T-cell (primary cell): ENCODE measurements at regions not wholly inside any gene's neighbourhood (a gene's known extent, or its start where the extent isn't known, plus 50 kb on each side); places are given as distances from the start of the nearest gene placed in this dataset.

ENCODE experiments used
- ATAC-seq, 4 experiments: fragments of 200-7000 bp in 3 of 4; fragments of 150-1000 bp in 1 of 4; cut with Tn5 transposase; replicated peaks in 1 of 4; 1 replicate in 3 of 4; 2 replicates in 1 of 4; pipeline ENCODE4 v1.10.0; 2021; ENCODE audit warnings: moderate library complexity in 3 of 4, mild to moderate bottlenecking in 2 of 4, moderate number of reproducible peaks in 1 of 4
- CTCF ChIA-PET, 2 donors: fragments of 300-600 bp; sonication (Branson Sonifier 250); formaldehyde crosslinking; loops; one replicate each; lab custom pipeline; 2022; ENCODE audit warnings: antibody characterized with exemption in 2 of 2; lab: Charles Lee
- POLR2A ChIA-PET, 2 donors: fragments of 300-600 bp; sonication (Branson Sonifier 250); formaldehyde crosslinking; loops; one replicate each; lab custom pipeline; 2022; ENCODE audit warnings: antibody characterized with exemption in 2 of 2; lab: Charles Lee
- DNase-seq, 35 experiments: peaks; one replicate each; pipeline versions ENCODE4 v3.0.0 to v3.0.0-alpha.2; 2013 to 2023
- H3K27ac ChIP-seq: one replicate; pipeline ENCODE4 v1.5.1; 2013; ENCODE audit warnings: low read length
- H3K27me3 ChIP-seq, 2 experiments: replicated peaks in 1 of 2; 1 replicate in 1 of 2; 2 replicates in 1 of 2; pipeline versions ENCODE4 v1.6.1 to v1.7.0; 2013; ENCODE audit warnings: low read length in 1 of 2, mixed read lengths in 1 of 2; ENCODE audit not compliant: control insufficient read depth in 2 of 2, insufficient read depth in 2 of 2; ENCODE audit errors: extremely low read depth in 1 of 2
- H3K36me3 ChIP-seq, 2 donors: 1 replicate in 1 of 2; 2 replicates in 1 of 2; pipeline versions ENCODE4 v1.6.1 to v1.7.0; 2013; ENCODE audit warnings: low read length in 1 of 2; ENCODE audit not compliant: control insufficient read depth in 2 of 2, insufficient read depth in 1 of 2; ENCODE audit errors: extremely low read depth in 1 of 2
- H3K4me1 ChIP-seq, 2 experiments: 1 replicate in 1 of 2; 2 replicates in 1 of 2; pipeline versions ENCODE4 v1.6.1 to v1.7.0; 2013; ENCODE audit warnings: low read length in 2 of 2, mixed read lengths in 1 of 2; ENCODE audit not compliant: insufficient read depth in 2 of 2, control insufficient read depth in 1 of 2; ENCODE audit errors: extremely low read depth in 1 of 2
- H3K4me3 ChIP-seq, 2 donors: 1 replicate in 1 of 2; 2 replicates in 1 of 2; pipeline versions ENCODE4 v1.5.1 to v1.7.0; 2013; ENCODE audit warnings: mild to moderate bottlenecking in 2 of 2, low read length in 1 of 2, moderate library complexity in 1 of 2; ENCODE audit not compliant: control insufficient read depth in 1 of 2; ENCODE audit errors: extremely low read depth in 1 of 2
- H3K9me3 ChIP-seq: 2 replicates; pipeline ENCODE4 v1.7.0; 2013
- H3K27ac Mint-ChIP-seq, 2 donors: one replicate each; pipeline ENCODE4 v1.8.0; 2020 to 2021; ENCODE audit warnings: mild to moderate bottlenecking in 2 of 2, mixed read lengths in 2 of 2
- H3K27me3 Mint-ChIP-seq, 2 donors: one replicate each; pipeline ENCODE4 v1.8.0; 2021 to 2022; ENCODE audit warnings: mixed read lengths in 2 of 2
- H3K36me3 Mint-ChIP-seq: one replicate; pipeline ENCODE4 v1.8.0; 2021; ENCODE audit warnings: mixed read lengths
- H3K4me1 Mint-ChIP-seq, 3 donors: one replicate each; pipeline ENCODE4 v1.8.0; 2020 to 2022; ENCODE audit warnings: mixed read lengths in 3 of 3, mild to moderate bottlenecking in 1 of 3
- H3K4me3 Mint-ChIP-seq, 3 donors: one replicate each; pipeline ENCODE4 v1.8.0; 2020 to 2022; ENCODE audit warnings: mild to moderate bottlenecking in 3 of 3, mixed read lengths in 3 of 3, moderate library complexity in 3 of 3
- H3K9me3 Mint-ChIP-seq, 3 donors: one replicate each; pipeline ENCODE4 v1.8.0; 2020 to 2022; ENCODE audit warnings: mixed read lengths in 3 of 3
- WGBS: methylation state at CpG from one replicate; pipeline ENCODE4 v1.1.5; 2013; ENCODE audit warnings: missing lambda C conversion rate; ENCODE audit not compliant: insufficient coverage; 5-methylcytosine and 5-hydroxymethylcytosine counted together

- WGBS, result no CpG with 5 or more reads among the region's 1 CpG
- peaks cover 2% of the 10 kb centered on the region in 2 experiments for H3K27me3 ChIP-seq
- Mint-ChIP-seq H3K27me3 (peaks cover 3 to 12% of the 10 kb centered on the region in 2 donors), H3K4me1 (no peaks in the 10 kb centered on the region), H3K4me3 (no peak overlapping the region), H3K36me3 (no peaks in the 10 kb centered on the region), H3K9me3 (no peaks in the 10 kb centered on the region), H3K27ac (no peak overlapping the region)
- DNase-seq (no peak), ATAC-seq (no peak)
- H3K9me3 ChIP-seq, result no peaks in the 10 kb centered on the region
- H3K27ac ChIP-seq, result no peak overlapping the region
- H3K4me3 ChIP-seq, result no peak overlapping the region
- CTCF ChIA-PET, result no interaction called here
- POLR2A ChIA-PET, result no interaction called here
- H3K4me1 ChIP-seq, result no peaks in the 10 kb centered on the region
- no peaks in the 10 kb centered on the region for H3K36me3 ChIP-seq
These were observed 118.8 kb upstream of the MYO3A start for GRCh38 chr10:25815236-25815635.

GRCh38 chr10:25815999-25816768, 117.8 kb upstream of the MYO3A start:
- Histone ChIP-seq H3K27ac (no peak overlapping the region), H3K27me3 (peaks cover 0 to 2% of the 10 kb centered on the region in 2 experiments), H3K36me3 (no peaks in the 10 kb centered on the region), H3K4me3 (no peak overlapping the region), H3K4me1 (no peaks in the 10 kb centered on the region), H3K9me3 (no peaks in the 10 kb centered on the region)
- ATAC-seq, result no peak
- WGBS, result 93% methylated on average over 3 of the region's 8 CpGs
- ChIA-PET POLR2A (no interaction called here), CTCF (no interaction called here)
- H3K4me3 Mint-ChIP-seq, result no peak overlapping the region
- no peak overlapping the region for H3K27ac Mint-ChIP-seq
- H3K9me3 Mint-ChIP-seq, result peaks cover 0 to 4% (median 0%) of the 10 kb centered on the region in 3 donors
- H3K27me3 Mint-ChIP-seq, result peaks cover 3 to 16% of the 10 kb centered on the region in 2 donors
- H3K36me3 Mint-ChIP-seq, result no peaks in the 10 kb centered on the region
- peaks cover 4 to 8% (median 5%) of the 10 kb centered on the region in 3 donors for H3K4me1 Mint-ChIP-seq
- DNase-seq, result no peak

GRCh38 chr10:25817200-25817599, 116.8 kb upstream of the MYO3A start:
- Mint-ChIP-seq H3K36me3 (no peaks in the 10 kb centered on the region), H3K9me3 (peaks cover 0 to 4% (median 0%) of the 10 kb centered on the region in 3 donors), H3K27me3 (peaks cover 3 to 16% of the 10 kb centered on the region in 2 donors), H3K4me3 (no peak overlapping the region), H3K4me1 (peaks cover 5 to 8% (median 7%) of the 10 kb centered on the region in 3 donors), H3K27ac (no peak overlapping the region)
- WGBS, result 86% methylated on average over 1 of the region's 1 CpG
- ChIA-PET POLR2A (no interaction called here), CTCF (no interaction called here)
- ATAC-seq (no peak), DNase-seq (no peak)
- no peaks in the 10 kb centered on the region for H3K4me1 ChIP-seq
- H3K9me3 ChIP-seq, result no peaks in the 10 kb centered on the region
- H3K4me3 ChIP-seq, result no peak overlapping the region
- no peak overlapping the region for H3K27ac ChIP-seq
- no peaks in the 10 kb centered on the region for H3K36me3 ChIP-seq
- H3K27me3 ChIP-seq, result peaks cover 0 to 2% of the 10 kb centered on the region in 2 experiments

GRCh38 chr10:25818751-25819150, 115.3 kb upstream of the MYO3A start:
- Mint-ChIP-seq H3K27ac (no peak overlapping the region), H3K27me3 (peaks cover 3 to 16% of the 10 kb centered on the region in 2 donors), H3K4me1 (peaks cover 5 to 8% (median 7%) of the 10 kb centered on the region in 3 donors), H3K4me3 (no peak overlapping the region), H3K9me3 (peaks cover 0 to 4% (median 0%) of the 10 kb centered on the region in 3 donors), H3K36me3 (no peaks in the 10 kb centered on the region)
- no peaks in the 10 kb centered on the region for H3K36me3 ChIP-seq
- ChIA-PET CTCF (no interaction called here), POLR2A (no interaction called here)
- WGBS, result 66% methylated on average over 8 of the region's 9 CpGs
- DNase-seq (no peak), ATAC-seq (no peak)
- no peak overlapping the region for H3K27ac ChIP-seq
- H3K4me1 ChIP-seq, result no peaks in the 10 kb centered on the region
- H3K27me3 ChIP-seq, result peaks cover 0 to 2% of the 10 kb centered on the region in 2 experiments
- H3K4me3 ChIP-seq, result no peak overlapping the region
- no peaks in the 10 kb centered on the region for H3K9me3 ChIP-seq

GRCh38 chr10:25820472-25820871, 113.6 kb upstream of the MYO3A start:
- Mint-ChIP-seq H3K4me3 (peak overlapping the region; percentile 57 to 76 (median 66)), H3K4me1 (peaks cover 5 to 8% (median 7%) of the 10 kb centered on the region in 3 donors), H3K9me3 (peaks cover 0 to 4% (median 0%) of the 10 kb centered on the region in 3 donors), H3K36me3 (no peaks in the 10 kb centered on the region), H3K27ac (no peak overlapping the region), H3K27me3 (peaks cover 3 to 16% of the 10 kb centered on the region in 2 donors)
- no peak for DNase-seq
- ATAC-seq, result no peak
- CTCF ChIA-PET, result interaction anchor here in 1 of 2 donors (1.0 kb wide), 1 partner anchor 148 kb away, joined by 3 read pairs; no protein-coding TSS in a partner anchor
- H3K27ac ChIP-seq, result no peak overlapping the region
- H3K9me3 ChIP-seq, result no peaks in the 10 kb centered on the region
- H3K4me1 ChIP-seq, result no peaks in the 10 kb centered on the region
- POLR2A ChIA-PET, result interaction anchor here in 1 of 2 donors (1.5 kb wide), 1 partner anchor 13 kb away, joined by 3 read pairs; no protein-coding TSS in a partner anchor
- no CpG with 5 or more reads among the region's 2 CpGs for WGBS
- H3K36me3 ChIP-seq, result no peaks in the 10 kb centered on the region
- H3K4me3 ChIP-seq, result no peak overlapping the region
- peaks cover 0 to 2% of the 10 kb centered on the region in 2 experiments for H3K27me3 ChIP-seq

GRCh38 chr10:25820874-25821273, 113.2 kb upstream of the MYO3A start:
- Mint-ChIP-seq H3K27ac (no peak overlapping the region), H3K4me3 (peak overlapping the region; percentile 57 to 76 (median 66)), H3K36me3 (no peaks in the 10 kb centered on the region), H3K4me1 (peaks cover 5 to 8% (median 7%) of the 10 kb centered on the region in 3 donors), H3K27me3 (peaks cover 3 to 16% of the 10 kb centered on the region in 2 donors), H3K9me3 (peaks cover 0 to 4% (median 0%) of the 10 kb centered on the region in 3 donors)
- ATAC-seq (no peak), DNase-seq (no peak)
- WGBS, result 41% methylated on average over 6 of the region's 8 CpGs
- Histone ChIP-seq H3K4me3 (peak overlapping the region in 1 of 2 donors; percentile 19), H3K36me3 (no peaks in the 10 kb centered on the region), H3K4me1 (no peaks in the 10 kb centered on the region), H3K9me3 (no peaks in the 10 kb centered on the region), H3K27me3 (peaks cover 0 to 2% of the 10 kb centered on the region in 2 experiments), H3K27ac (no peak overlapping the region)
- ChIA-PET CTCF (interaction anchor here in 1 of 2 donors (1.0 kb wide), 1 partner anchor 149 kb away, joined by 3 read pairs; no protein-coding TSS in a partner anchor), POLR2A (interaction anchor here in 1 of 2 donors (1.5 kb wide), 1 partner anchor 13 kb away, joined by 3 read pairs; no protein-coding TSS in a partner anchor)
